22Rv1 (cell line): ENCODE measurements at regions not wholly inside any gene's neighbourhood (a gene's known extent, or its start where the extent isn't known, plus 50 kb on each side); places are given as distances from the start of the nearest gene placed in this dataset.

ENCODE experiments used
- H3K27ac ChIP-seq: fragments of 450-650 bp; 2 replicates; pipeline ENCODE4 v1.5.1; 2017
- ZFX ChIP-seq: fragments of 450-650 bp; IDR thresholded peaks from 2 replicates; pipeline ENCODE4 v1.6.1; 2017; ENCODE audit warnings: antibody characterized with exemption, borderline replicate concordance
- TF ChIP-seq, protein P1 (sequence below): fragments of 450-650 bp; IDR thresholded peaks from 2 replicates; pipeline ENCODE4 v1.5.1; 2017; ENCODE audit warnings: mild to moderate bottlenecking

GRCh38 chr21:24955275-24955961, 651.9 kb downstream of the MRPL39 start:
- H3K27ac ChIP-seq: no peak overlapping the region

DNA sequence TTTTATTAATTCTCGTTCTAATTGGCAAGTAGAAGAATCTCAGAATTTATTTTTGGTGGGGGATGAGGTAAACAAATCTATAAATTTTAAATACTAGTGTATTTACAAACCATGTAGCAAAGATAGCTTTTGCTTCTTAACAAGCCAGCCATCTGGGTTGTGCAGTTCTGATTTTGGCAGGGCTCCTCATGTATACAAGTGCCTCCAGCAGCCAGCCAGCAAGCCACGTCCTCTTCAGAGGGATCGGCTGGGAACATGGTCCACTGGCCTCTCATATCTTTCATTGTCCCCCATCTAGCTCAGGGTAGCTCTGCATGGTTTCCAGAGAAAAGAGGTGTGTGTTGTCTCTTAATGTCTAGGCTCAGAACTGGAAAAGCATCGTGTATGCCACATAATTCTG, 659.1 kb downstream of the MRPL39 start:
- TF ChIP-seq ZFX: no peak
- TF ChIP-seq, protein P1, sequence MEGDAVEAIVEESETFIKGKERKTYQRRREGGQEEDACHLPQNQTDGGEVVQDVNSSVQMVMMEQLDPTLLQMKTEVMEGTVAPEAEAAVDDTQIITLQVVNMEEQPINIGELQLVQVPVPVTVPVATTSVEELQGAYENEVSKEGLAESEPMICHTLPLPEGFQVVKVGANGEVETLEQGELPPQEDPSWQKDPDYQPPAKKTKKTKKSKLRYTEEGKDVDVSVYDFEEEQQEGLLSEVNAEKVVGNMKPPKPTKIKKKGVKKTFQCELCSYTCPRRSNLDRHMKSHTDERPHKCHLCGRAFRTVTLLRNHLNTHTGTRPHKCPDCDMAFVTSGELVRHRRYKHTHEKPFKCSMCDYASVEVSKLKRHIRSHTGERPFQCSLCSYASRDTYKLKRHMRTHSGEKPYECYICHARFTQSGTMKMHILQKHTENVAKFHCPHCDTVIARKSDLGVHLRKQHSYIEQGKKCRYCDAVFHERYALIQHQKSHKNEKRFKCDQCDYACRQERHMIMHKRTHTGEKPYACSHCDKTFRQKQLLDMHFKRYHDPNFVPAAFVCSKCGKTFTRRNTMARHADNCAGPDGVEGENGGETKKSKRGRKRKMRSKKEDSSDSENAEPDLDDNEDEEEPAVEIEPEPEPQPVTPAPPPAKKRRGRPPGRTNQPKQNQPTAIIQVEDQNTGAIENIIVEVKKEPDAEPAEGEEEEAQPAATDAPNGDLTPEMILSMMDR: no peak
- H3K27ac ChIP-seq: no peak overlapping the region

More at GRCh38 chr21:24955275-24955961, 651.9 kb downstream of the MRPL39 start:
- TF ChIP-seq, protein P1: no peak
- no peak for TF ChIP-seq ZFX

DNA sequence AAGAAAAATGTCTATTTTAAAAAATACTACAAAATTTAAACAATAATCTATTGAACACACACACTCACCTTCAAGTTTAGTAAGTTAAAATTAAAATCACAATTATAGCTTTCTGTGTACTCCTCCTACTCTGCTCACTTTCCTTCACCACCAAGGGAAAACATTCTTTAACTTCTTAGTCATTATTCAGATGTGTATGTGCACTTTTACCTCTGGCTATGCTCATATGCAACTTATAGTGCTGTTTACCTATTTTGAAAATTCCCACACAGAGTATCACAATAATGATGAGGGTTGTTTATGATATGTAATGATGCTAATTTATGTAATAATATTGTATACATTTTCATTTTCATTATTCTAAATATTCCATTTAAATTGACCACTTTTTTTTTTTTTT, 661.4 kb downstream of the MRPL39 start:
- TF ChIP-seq ZFX: no peak
- TF ChIP-seq, protein P1: no peak
- no peak overlapping the region for H3K27ac ChIP-seq

DNA sequence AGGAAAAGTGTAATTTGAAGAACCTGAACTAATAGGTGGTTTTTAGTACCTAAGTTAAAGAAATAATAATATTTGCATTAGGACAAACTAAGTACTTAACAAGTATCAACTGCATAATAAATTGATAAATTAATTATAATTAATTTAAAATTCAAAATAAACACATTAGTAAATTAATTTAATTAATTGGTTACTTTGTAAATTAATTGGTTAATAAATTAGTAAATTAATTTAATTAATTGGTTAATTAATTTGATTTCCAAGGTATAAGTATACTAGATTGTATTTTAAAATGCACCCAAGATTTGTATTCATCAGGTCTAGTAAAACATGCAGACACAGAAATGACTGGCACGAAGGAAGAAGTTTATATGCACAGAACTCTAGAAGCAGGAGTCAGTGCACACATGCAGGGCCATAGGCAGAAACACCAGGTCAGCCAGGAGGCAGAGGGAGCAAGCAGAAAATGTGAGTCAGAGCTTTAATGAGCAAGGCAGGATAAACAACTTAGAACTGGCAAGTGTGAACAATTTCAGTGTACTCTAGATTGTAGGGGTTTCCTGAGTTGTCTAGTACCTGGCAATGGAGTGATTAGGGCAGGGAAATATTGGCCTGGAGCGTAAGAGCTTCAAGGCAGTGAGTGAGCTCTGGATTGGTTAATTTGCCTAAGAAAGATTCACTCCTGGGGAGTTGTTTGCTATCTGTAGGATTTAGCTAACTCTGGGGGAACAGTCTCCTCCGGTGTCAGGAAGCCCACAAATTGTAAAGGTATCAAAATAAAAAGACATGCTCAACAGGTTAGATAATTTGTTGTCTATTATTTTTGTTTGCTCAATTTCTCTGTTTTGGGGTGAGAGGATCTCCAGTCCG, 665.7 kb downstream of the MRPL39 start:
- TF ChIP-seq ZFX: no peak
- TF ChIP-seq, protein P1: no peak
- H3K27ac ChIP-seq: no peak overlapping the region

GRCh38 chr21:24939291-24939690, 668.0 kb downstream of the MRPL39 start:
- no peak overlapping the region for H3K27ac ChIP-seq
- TF ChIP-seq, protein P1: no peak
- TF ChIP-seq ZFX: no peak

DNA sequence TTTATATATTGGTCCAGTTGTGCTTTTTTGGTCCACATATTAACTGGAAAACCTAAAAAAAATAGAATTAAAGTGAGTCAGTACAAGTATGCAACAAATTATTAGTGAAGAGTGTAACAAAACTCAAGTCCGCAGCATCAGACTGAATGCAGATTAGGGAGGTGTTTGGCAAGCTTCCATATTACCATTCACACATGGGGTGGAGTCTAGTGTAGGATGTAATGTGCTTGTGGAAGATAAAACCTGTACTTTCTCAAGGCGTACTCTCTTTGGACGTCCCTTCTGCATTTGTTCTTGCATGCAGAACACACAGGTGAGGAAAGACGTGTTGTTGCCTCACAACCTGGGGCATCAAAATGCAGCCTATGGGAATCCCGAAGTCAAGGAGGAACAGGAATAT, 668.7 kb downstream of the MRPL39 start:
- no peak overlapping the region for H3K27ac ChIP-seq
- TF ChIP-seq, protein P1: no peak
- no peak for TF ChIP-seq ZFX

GRCh38 chr21:24935991-24936390, 671.3 kb downstream of the MRPL39 start:
- TF ChIP-seq, protein P1: no peak
- TF ChIP-seq ZFX: no peak
- no peak overlapping the region for H3K27ac ChIP-seq
